GM23248 (cell line): ENCODE measurements at regions not wholly inside any gene's neighbourhood (a gene's known extent, or its start where the extent isn't known, plus 50 kb on each side); places are given as distances from the start of the nearest gene placed in this dataset.
"Not testable (repeated sequence)": the region's sequence is repeated elsewhere in the genome, so short reads cannot be mapped to it uniquely, and the experiment has no call there.

Experiments used
- DNase-seq: peaks from one replicate; pipeline ENCODE4 v3.0.0-alpha.2; 2015
- H2AFZ ChIP-seq: fragments of 200-600 bp; sonication (generic); 2 replicates; pipeline ENCODE4 v1.6.1; 2016; ENCODE audit warnings: antibody characterized with exemption
- H3F3A ChIP-seq: fragments of 200-600 bp; sonication (generic); 2 replicates; pipeline ENCODE4 v1.6.1; 2016; ENCODE audit warnings: mild to moderate bottlenecking, antibody characterized with exemption, mixed run types; ENCODE audit not compliant: insufficient read depth
- H3K27ac ChIP-seq: fragments of 200-600 bp; sonication (generic); 2 replicates; pipeline ENCODE4 v1.5.1; 2016; ENCODE audit warnings: mild to moderate bottlenecking
- H3K27me3 ChIP-seq: fragments of 200-600 bp; sonication (generic); replicated peaks from 2 replicates; pipeline ENCODE4 v1.6.1; 2016; ENCODE audit warnings: mild to moderate bottlenecking; ENCODE audit not compliant: insufficient read depth
- H3K36me3 ChIP-seq: fragments of 200-600 bp; sonication (generic); 2 replicates; pipeline ENCODE4 v1.6.1; 2016; ENCODE audit warnings: low read depth, mild to moderate bottlenecking
- H3K4me1 ChIP-seq: fragments of 200-600 bp; sonication (generic); 2 replicates; pipeline ENCODE4 v1.6.1; 2016; ENCODE audit warnings: mild to moderate bottlenecking; ENCODE audit not compliant: insufficient read depth
- H3K4me2 ChIP-seq: fragments of 200-600 bp; sonication (generic); one replicate; pipeline ENCODE4 v1.6.1; 2016; ENCODE audit warnings: mild to moderate bottlenecking; ENCODE audit not compliant: unreplicated experiment
- H3K4me3 ChIP-seq: fragments of 200-600 bp; sonication (generic); 2 replicates; pipeline ENCODE4 v1.5.1; 2016; ENCODE audit warnings: mild to moderate bottlenecking
- H3K79me2 ChIP-seq: fragments of 200-600 bp; sonication (generic); 2 replicates; pipeline ENCODE4 v1.6.1; 2016; ENCODE audit warnings: mild to moderate bottlenecking; ENCODE audit not compliant: insufficient read depth
- H3K9ac ChIP-seq: fragments of 200-600 bp; sonication (generic); 2 replicates; pipeline ENCODE4 v1.6.1; 2016; ENCODE audit warnings: mild to moderate bottlenecking
- H3K9me2 ChIP-seq: fragments of 200-600 bp; sonication (generic); 2 replicates; pipeline ENCODE4 v1.6.1; 2016; ENCODE audit warnings: mixed run types, mild to moderate bottlenecking, moderate library complexity; ENCODE audit not compliant: insufficient read depth
- H3K9me3 ChIP-seq: fragments of 200-600 bp; sonication (generic); one replicate; pipeline ENCODE4 v1.6.1; 2017; ENCODE audit warnings: low read depth
- H4K20me1 ChIP-seq: fragments of 200-600 bp; sonication (generic); 2 replicates; pipeline ENCODE4 v1.6.0; 2016; ENCODE audit not compliant: insufficient read depth
- EZH2 ChIP-seq: fragments of 200-600 bp; sonication (generic); IDR thresholded peaks from 2 replicates; pipeline ENCODE4 v1.6.1; 2018; ENCODE audit warnings: antibody characterized with exemption, mild to moderate bottlenecking; ENCODE audit not compliant: insufficient read depth, poor library complexity, severe bottlenecking
- EZH2phosphoT487 ChIP-seq: fragments of 200-600 bp; sonication (generic); IDR thresholded peaks from 2 replicates; pipeline ENCODE4 v1.6.1; 2018; ENCODE audit warnings: antibody characterized with exemption, moderate library complexity, mild to moderate bottlenecking, low read depth; ENCODE audit not compliant: insufficient read depth
- WGBS, 2 experiments: methylation state at CpG; one replicate each; pipeline ENCODE4 v1.1.6; 2015 to 2017; ENCODE audit warnings: low lambda C conversion rate in 2 of 2, low coverage in 1 of 2; ENCODE audit errors: missing lambda C conversion rate in 2 of 2; 5-methylcytosine and 5-hydroxymethylcytosine counted together
- in situ Hi-C: fragments of 300-500 bp; cut with MboI; formaldehyde crosslinking; loops from 2 replicates; pipeline ENCODE4 v1.15.0; 2020

GRCh38 chr7:140275069-140275965 is 98.5 kb upstream of the KDM7A start:
- peak; percentile 37 for DNase-seq
- in situ Hi-C loops, result no loop called here
- H3K79me2 ChIP-seq, result no peaks in the 10 kb centered on the region
- TF ChIP-seq EZH2, result no peak
- no peak for TF ChIP-seq EZH2phosphoT487
- no peaks in the 10 kb centered on the region for H4K20me1 ChIP-seq
- H3K27me3 ChIP-seq, result no peaks in the 10 kb centered on the region; the same call in 1 of the 2 replicates
- peaks cover 12% of the 10 kb centered on the region for H3K4me1 ChIP-seq
- no peaks in the 10 kb centered on the region for H3K36me3 ChIP-seq
- H2AFZ ChIP-seq, result peak overlapping the region; percentile 81
- WGBS, 2 experiments, result 17 to 20% methylated on average over 11 of the region's 11 CpGs
- no peaks in the 10 kb centered on the region for H3K9me3 ChIP-seq
- peak overlapping the region; percentile 37 for H3K4me3 ChIP-seq
- no peak overlapping the region for H3K27ac ChIP-seq
- peak overlapping the region; percentile 67 for H3K4me2 ChIP-seq
- peak overlapping the region; percentile 27; the same call in 1 of the 2 replicates for H3K9ac ChIP-seq
- H3F3A ChIP-seq, result no peaks in the 10 kb centered on the region
- H3K9me2 ChIP-seq, result no peaks in the 10 kb centered on the region

GRCh38 chr7:140273417-140273816 is 96.6 kb upstream of the KDM7A start:
- no peaks in the 10 kb centered on the region for H3K36me3 ChIP-seq
- H3K9ac ChIP-seq, result no peak overlapping the region
- in situ Hi-C loops, result no loop called here
- no peaks in the 10 kb centered on the region for H3K27me3 ChIP-seq
- H2AFZ ChIP-seq, result no peak overlapping the region
- H3K79me2 ChIP-seq, result no peaks in the 10 kb centered on the region
- DNase-seq, result no peak
- H3K27ac ChIP-seq, result no peak overlapping the region
- no peak overlapping the region for H3K4me3 ChIP-seq
- peaks cover 12% of the 10 kb centered on the region for H3K4me1 ChIP-seq
- no peaks in the 10 kb centered on the region for H3F3A ChIP-seq
- 81 to 82% methylated on average over 8 of the region's 8 CpGs for WGBS, 2 experiments
- H4K20me1 ChIP-seq, result no peaks in the 10 kb centered on the region
- H3K9me3 ChIP-seq, result no peaks in the 10 kb centered on the region
- H3K9me2 ChIP-seq, result no peaks in the 10 kb centered on the region
- TF ChIP-seq EZH2phosphoT487, result no peak
- TF ChIP-seq EZH2, result no peak
- H3K4me2 ChIP-seq, result no peak overlapping the region

GRCh38 chr7:140271643-140271968 is 94.8 kb upstream of the KDM7A start:
- peaks cover 12% of the 10 kb centered on the region for H3K4me1 ChIP-seq
- H3K79me2 ChIP-seq, H4K20me1 ChIP-seq, H3K4me3 ChIP-seq, H3K9me2 ChIP-seq, in situ Hi-C loops, H3K27me3 ChIP-seq, H3K9me3 ChIP-seq, DNase-seq, H3K27ac ChIP-seq, H3K9ac ChIP-seq, H3K4me2 ChIP-seq, H3F3A ChIP-seq, H3K36me3 ChIP-seq, H2AFZ ChIP-seq: not testable (repeated sequence)
- 80 to 91% methylated on average over 10 to 16 of the region's 16 CpGs for WGBS, 2 experiments

GRCh38 chr7:140269004-140269638 is 92.3 kb upstream of the KDM7A start:
- Histone ChIP-seq H3K4me3 (no peak overlapping the region), H3K27me3 (no peaks in the 10 kb centered on the region; the same call in 1 of the 2 replicates), H3K4me1 (no peaks in the 10 kb centered on the region), H3K9me3 (no peaks in the 10 kb centered on the region), H2AFZ (no peak overlapping the region), H3K9ac (no peak overlapping the region), H3K27ac (no peak overlapping the region), H3K9me2 (no peaks in the 10 kb centered on the region), H3K79me2 (no peaks in the 10 kb centered on the region), H3F3A (no peaks in the 10 kb centered on the region), H4K20me1 (no peaks in the 10 kb centered on the region), H3K4me2 (no peak overlapping the region), H3K36me3 (no peaks in the 10 kb centered on the region)
- TF ChIP-seq EZH2phosphoT487 (no peak), EZH2 (no peak)
- in situ Hi-C loops, result no loop called here
- 84 to 85% methylated on average over 6 of the region's 6 CpGs for WGBS, 2 experiments
- no peak for DNase-seq
